AG10803 (cell line): ENCODE measurements at regions not wholly inside any gene's neighbourhood (a gene's known extent, or its start where the extent isn't known, plus 50 kb on each side); places are given as distances from the start of the nearest gene placed in this dataset.

Experiments used
- DNase-seq: peaks from one replicate; pipeline ENCODE4 v3.0.0; 2010; ENCODE audit warnings: low read depth
- H3K4me3 ChIP-seq: 2 replicates; pipeline ENCODE4 v1.5.1; 2011; ENCODE audit warnings: mild to moderate bottlenecking, low read length, control low read depth
- CTCF ChIP-seq: conservative IDR thresholded peaks from 2 replicates; pipeline ENCODE4 v1.5.1; 2011; ENCODE audit warnings: mild to moderate bottlenecking, low read length, control low read depth, inconsistent platforms

- no peak for DNase-seq
- no peak for TF ChIP-seq CTCF
- H3K4me3 ChIP-seq: no peak overlapping the region
These were observed 612.9 kb downstream of the DNAH5 start for GRCh38 chr5:13331585-13331984.

GRCh38 chr5:13328316-13328715, 616.2 kb downstream of the DNAH5 start:
- DNase-seq: no peak
- H3K4me3 ChIP-seq: no peak overlapping the region
- TF ChIP-seq CTCF: no peak

- H3K4me3 ChIP-seq: no peak overlapping the region
- DNase-seq: peak; percentile 21
- no peak for TF ChIP-seq CTCF
These were observed 618.7 kb downstream of the DNAH5 start for GRCh38 chr5:13325765-13326164.

GRCh38 chr5:13322769-13323168, 621.7 kb downstream of the DNAH5 start:
- no peak overlapping the region for H3K4me3 ChIP-seq
- no peak for TF ChIP-seq CTCF
- DNase-seq: no peak

GRCh38 chr5:13317654-13318053, 626.8 kb downstream of the DNAH5 start:
- DNase-seq: no peak
- H3K4me3 ChIP-seq: no peak overlapping the region
- TF ChIP-seq CTCF: no peak

GRCh38 chr5:13316176-13316575, 628.3 kb downstream of the DNAH5 start:
- no peak overlapping the region for H3K4me3 ChIP-seq
- TF ChIP-seq CTCF: no peak
- no peak for DNase-seq

- H3K4me3 ChIP-seq: no peak overlapping the region
- TF ChIP-seq CTCF: no peak
- no peak for DNase-seq
These were observed 637.0 kb downstream of the DNAH5 start for GRCh38 chr5:13307480-13307879.
